ENCODE measurements at regions not wholly inside any gene's neighbourhood (a gene's known extent, or its start where the extent isn't known, plus 50 kb on each side); places are given as distances from the start of the nearest gene placed in this dataset.

GRCh38 chr2:17441055-17441771, 77.0 kb downstream of the RAD51AP2 start:
- Histone ChIP-seq H3K4me1 (ENCODE audit: control insufficient read depth in 1 of 2, extremely low read depth in 1 of 2, insufficient read depth in 2 of 2, low read length in 2 of 2) (no peaks in the 10 kb centered on the region), H3K9me3 (no peaks in the 10 kb centered on the region), H3K27ac (ENCODE audit: low read length) (no peak overlapping the region), H3K4me3 (ENCODE audit: control insufficient read depth in 1 of 2, extremely low read depth in 1 of 2, low read length in 1 of 2) (no peak overlapping the region), H3K27me3 (replicated peaks in 1 of 2; ENCODE audit: control insufficient read depth in 2 of 2, extremely low read depth in 1 of 2, insufficient read depth in 2 of 2, low read length in 1 of 2) (no peaks in the 10 kb centered on the region), H3K36me3 (ENCODE audit: control insufficient read depth in 2 of 2, extremely low read depth in 1 of 2, insufficient read depth in 1 of 2, low read length in 1 of 2) (no peaks in the 10 kb centered on the region)
- Mint-ChIP-seq H3K4me3 (no peak overlapping the region), H3K27me3 (no peaks in the 10 kb centered on the region), H3K9me3 (peaks cover 0 to 9% (median 4%) of the 10 kb centered on the region in 3 donors), H3K27ac (no peak overlapping the region), H3K4me1 (no peaks in the 10 kb centered on the region), H3K36me3 (no peaks in the 10 kb centered on the region)
- ChIA-PET CTCF (no interaction called here), POLR2A (no interaction called here)
- 58% methylated on average over 3 of the region's 4 CpGs for WGBS (ENCODE audit: insufficient coverage)
- DNase-seq (no peak), ATAC-seq (replicated peaks in 1 of 4) (no peak)

DNA sequence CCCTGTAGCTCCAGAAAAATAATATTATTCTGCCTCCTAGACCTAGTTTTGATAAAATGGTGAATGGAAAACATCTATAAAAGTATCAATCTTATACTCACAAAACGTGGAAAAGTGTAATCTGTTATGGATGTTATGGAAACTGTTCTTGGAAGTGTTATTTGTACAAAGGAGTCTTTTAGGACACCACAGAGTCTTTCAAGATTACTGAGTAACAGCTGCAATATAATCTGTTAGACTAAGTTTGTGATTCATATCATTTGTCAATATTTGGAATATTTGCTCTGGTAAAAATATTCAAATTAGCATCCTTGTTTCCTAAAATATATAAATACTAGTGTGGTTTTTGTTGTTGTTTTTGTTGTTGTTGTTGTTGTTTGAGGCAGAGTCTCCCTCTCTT, 87.9 kb downstream of the RAD51AP2 start:
- no peaks in the 10 kb centered on the region for H3K4me1 Mint-ChIP-seq
- ChIA-PET CTCF (no interaction called here), POLR2A (no interaction called here)
- Histone ChIP-seq H3K27me3 (replicated peaks in 1 of 2; ENCODE audit: control insufficient read depth in 2 of 2, extremely low read depth in 1 of 2, insufficient read depth in 2 of 2, low read length in 1 of 2) (no peaks in the 10 kb centered on the region), H3K36me3 (ENCODE audit: control insufficient read depth in 2 of 2, extremely low read depth in 1 of 2, insufficient read depth in 1 of 2, low read length in 1 of 2) (no peaks in the 10 kb centered on the region), H3K4me1 (ENCODE audit: control insufficient read depth in 1 of 2, extremely low read depth in 1 of 2, insufficient read depth in 2 of 2, low read length in 2 of 2) (no peaks in the 10 kb centered on the region), H3K4me3 (ENCODE audit: control insufficient read depth in 1 of 2, extremely low read depth in 1 of 2, low read length in 1 of 2) (no peak overlapping the region), H3K27ac (ENCODE audit: low read length) (no peak overlapping the region), H3K9me3 (no peaks in the 10 kb centered on the region)
- ATAC-seq (replicated peaks in 1 of 4) (no peak), DNase-seq (no peak)
- H3K27ac Mint-ChIP-seq = no peak overlapping the region
- peaks cover 0 to 4% (median 2%) of the 10 kb centered on the region in 3 donors for H3K9me3 Mint-ChIP-seq
- H3K27me3 Mint-ChIP-seq = no peaks in the 10 kb centered on the region
- WGBS (ENCODE audit: insufficient coverage) = no CpG with 5 or more reads among the region's 1 CpG
- no peak overlapping the region for H3K4me3 Mint-ChIP-seq
- H3K36me3 Mint-ChIP-seq = no peaks in the 10 kb centered on the region

DNA sequence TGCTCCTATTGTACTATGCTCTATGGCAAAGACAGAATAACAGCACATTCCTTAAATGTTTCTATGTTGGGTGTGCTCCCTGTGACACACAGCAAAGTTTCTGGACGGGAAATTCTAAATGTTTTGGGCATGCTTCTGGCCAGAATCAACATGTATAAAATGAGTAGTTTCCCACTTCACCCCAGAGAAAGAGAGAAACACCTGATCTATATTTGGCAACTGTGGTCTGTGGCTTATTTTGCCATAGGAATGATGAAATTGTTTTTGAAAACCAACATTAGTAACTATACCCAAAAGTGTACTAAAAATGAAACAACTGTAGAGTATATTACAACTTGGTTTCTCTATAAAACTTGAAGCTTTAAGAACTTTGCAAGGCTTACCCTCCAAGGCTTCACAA, 89.1 kb downstream of the RAD51AP2 start:
- no peaks in the 10 kb centered on the region for H3K36me3 Mint-ChIP-seq
- ChIA-PET CTCF (no interaction called here), POLR2A (no interaction called here)
- no peaks in the 10 kb centered on the region for H3K27me3 ChIP-seq (replicated peaks in 1 of 2; ENCODE audit: control insufficient read depth in 2 of 2, extremely low read depth in 1 of 2, insufficient read depth in 2 of 2, low read length in 1 of 2)
- H3K9me3 ChIP-seq = no peaks in the 10 kb centered on the region
- no peak overlapping the region for H3K4me3 Mint-ChIP-seq
- peaks cover 0 to 4% (median 2%) of the 10 kb centered on the region in 3 donors for H3K9me3 Mint-ChIP-seq
- no peak overlapping the region for H3K4me3 ChIP-seq (ENCODE audit: control insufficient read depth in 1 of 2, extremely low read depth in 1 of 2, low read length in 1 of 2)
- H3K27ac ChIP-seq (ENCODE audit: low read length) = no peak overlapping the region
- no peaks in the 10 kb centered on the region for H3K27me3 Mint-ChIP-seq
- no peaks in the 10 kb centered on the region for H3K36me3 ChIP-seq (ENCODE audit: control insufficient read depth in 2 of 2, extremely low read depth in 1 of 2, insufficient read depth in 1 of 2, low read length in 1 of 2)
- ATAC-seq (replicated peaks in 1 of 4) = no peak
- H3K4me1 Mint-ChIP-seq = no peaks in the 10 kb centered on the region
- no CpG with 5 or more reads among the region's 1 CpG for WGBS (ENCODE audit: insufficient coverage)
- DNase-seq = no peak
- H3K27ac Mint-ChIP-seq = no peak overlapping the region
- no peaks in the 10 kb centered on the region for H3K4me1 ChIP-seq (ENCODE audit: control insufficient read depth in 1 of 2, extremely low read depth in 1 of 2, insufficient read depth in 2 of 2, low read length in 2 of 2)

GRCh38 chr2:17427401-17427800, 90.8 kb downstream of the RAD51AP2 start:
- CTCF ChIA-PET = no interaction called here
- no peak overlapping the region for H3K27ac Mint-ChIP-seq
- H3K9me3 ChIP-seq = no peaks in the 10 kb centered on the region
- H3K4me3 Mint-ChIP-seq = no peak overlapping the region
- H3K36me3 ChIP-seq (ENCODE audit: control insufficient read depth in 2 of 2, extremely low read depth in 1 of 2, insufficient read depth in 1 of 2, low read length in 1 of 2) = no peaks in the 10 kb centered on the region
- ATAC-seq (replicated peaks in 1 of 4) = no peak
- H3K36me3 Mint-ChIP-seq = no peaks in the 10 kb centered on the region
- no peak overlapping the region for H3K4me3 ChIP-seq (ENCODE audit: control insufficient read depth in 1 of 2, extremely low read depth in 1 of 2, low read length in 1 of 2)
- H3K27me3 ChIP-seq (replicated peaks in 1 of 2; ENCODE audit: control insufficient read depth in 2 of 2, extremely low read depth in 1 of 2, insufficient read depth in 2 of 2, low read length in 1 of 2) = no peaks in the 10 kb centered on the region
- H3K4me1 ChIP-seq (ENCODE audit: control insufficient read depth in 1 of 2, extremely low read depth in 1 of 2, insufficient read depth in 2 of 2, low read length in 2 of 2) = no peaks in the 10 kb centered on the region
- POLR2A ChIA-PET = no interaction called here
- no peaks in the 10 kb centered on the region for H3K4me1 Mint-ChIP-seq
- no peaks in the 10 kb centered on the region for H3K27me3 Mint-ChIP-seq
- H3K27ac ChIP-seq (ENCODE audit: low read length) = no peak overlapping the region
- H3K9me3 Mint-ChIP-seq = peaks cover 0 to 4% (median 2%) of the 10 kb centered on the region in 3 donors
- WGBS (ENCODE audit: insufficient coverage) = no CpG with 5 or more reads among the region's 1 CpG
- no peak for DNase-seq

DNA sequence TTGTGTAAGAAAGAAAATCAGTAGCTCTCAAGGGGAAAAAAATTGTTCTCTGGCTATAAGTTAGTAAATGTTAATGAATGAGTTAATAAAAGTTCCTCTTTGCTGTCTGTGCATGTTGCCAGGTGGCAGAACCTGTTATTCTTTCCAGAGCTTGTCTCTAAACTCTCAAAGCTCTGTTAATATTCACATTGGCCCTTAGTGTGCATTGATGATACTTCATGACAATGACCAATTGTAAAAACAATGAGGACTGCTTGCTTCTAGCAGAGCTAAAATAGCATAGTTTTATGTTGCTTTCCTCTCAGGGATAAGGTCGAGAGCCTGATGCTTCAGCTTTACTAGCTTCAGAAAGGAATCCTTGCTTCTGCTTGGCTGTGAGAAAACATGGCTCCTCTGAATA, 91.5 kb downstream of the RAD51AP2 start:
- Histone ChIP-seq H3K36me3 (ENCODE audit: control insufficient read depth in 2 of 2, extremely low read depth in 1 of 2, insufficient read depth in 1 of 2, low read length in 1 of 2) (no peaks in the 10 kb centered on the region), H3K27me3 (replicated peaks in 1 of 2; ENCODE audit: control insufficient read depth in 2 of 2, extremely low read depth in 1 of 2, insufficient read depth in 2 of 2, low read length in 1 of 2) (no peaks in the 10 kb centered on the region), H3K4me1 (ENCODE audit: control insufficient read depth in 1 of 2, extremely low read depth in 1 of 2, insufficient read depth in 2 of 2, low read length in 2 of 2) (no peaks in the 10 kb centered on the region), H3K9me3 (no peaks in the 10 kb centered on the region), H3K27ac (ENCODE audit: low read length) (no peak overlapping the region), H3K4me3 (ENCODE audit: control insufficient read depth in 1 of 2, extremely low read depth in 1 of 2, low read length in 1 of 2) (no peak overlapping the region)
- no peaks in the 10 kb centered on the region for H3K27me3 Mint-ChIP-seq
- ATAC-seq (replicated peaks in 1 of 4) = no peak
- H3K9me3 Mint-ChIP-seq = peaks cover 0 to 4% (median 2%) of the 10 kb centered on the region in 3 donors
- no peaks in the 10 kb centered on the region for H3K36me3 Mint-ChIP-seq
- no peak overlapping the region for H3K27ac Mint-ChIP-seq
- CTCF ChIA-PET = no interaction called here
- H3K4me3 Mint-ChIP-seq = no peak overlapping the region
- no peak for DNase-seq
- H3K4me1 Mint-ChIP-seq = no peaks in the 10 kb centered on the region
- POLR2A ChIA-PET = no interaction called here
- WGBS (ENCODE audit: insufficient coverage) = 33% methylated on average over 1 of the region's 1 CpG

DNA sequence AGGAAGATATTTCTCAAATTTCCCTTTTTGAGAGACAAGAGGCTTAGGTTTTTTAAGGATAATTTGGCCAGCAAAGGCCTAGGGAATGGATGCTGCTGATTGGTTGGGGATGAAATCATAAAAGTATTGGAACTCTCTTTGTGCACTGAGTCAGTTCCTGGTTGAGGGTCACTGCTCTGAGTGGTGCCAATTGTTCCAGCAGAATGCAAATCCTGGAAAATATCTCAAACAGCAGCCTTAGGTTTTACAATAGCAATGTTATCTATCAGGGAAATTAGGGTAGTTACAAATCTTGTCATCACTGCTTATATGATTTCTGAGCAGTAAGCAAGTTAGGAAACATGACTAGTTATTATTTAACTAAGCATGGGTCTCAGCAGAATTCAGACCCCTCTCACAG, 96.2 kb downstream of the RAD51AP2 start:
- Mint-ChIP-seq H3K36me3 (no peaks in the 10 kb centered on the region), H3K4me3 (no peak overlapping the region), H3K27ac (no peak overlapping the region), H3K27me3 (no peaks in the 10 kb centered on the region), H3K4me1 (no peaks in the 10 kb centered on the region), H3K9me3 (no peaks in the 10 kb centered on the region)
- H3K36me3 ChIP-seq (ENCODE audit: control insufficient read depth in 2 of 2, extremely low read depth in 1 of 2, insufficient read depth in 1 of 2, low read length in 1 of 2) = no peaks in the 10 kb centered on the region
- DNase-seq (no peak), ATAC-seq (replicated peaks in 1 of 4) (no peak)
- H3K9me3 ChIP-seq = no peaks in the 10 kb centered on the region
- no peaks in the 10 kb centered on the region for H3K4me1 ChIP-seq (ENCODE audit: control insufficient read depth in 1 of 2, extremely low read depth in 1 of 2, insufficient read depth in 2 of 2, low read length in 2 of 2)
- H3K27me3 ChIP-seq (replicated peaks in 1 of 2; ENCODE audit: control insufficient read depth in 2 of 2, extremely low read depth in 1 of 2, insufficient read depth in 2 of 2, low read length in 1 of 2) = no peaks in the 10 kb centered on the region
- ChIA-PET CTCF (no interaction called here), POLR2A (no interaction called here)
- no peak overlapping the region for H3K4me3 ChIP-seq (ENCODE audit: control insufficient read depth in 1 of 2, extremely low read depth in 1 of 2, low read length in 1 of 2)
- no peak overlapping the region for H3K27ac ChIP-seq (ENCODE audit: low read length)

GRCh38 chr2:17416884-17417391, 101.3 kb downstream of the RAD51AP2 start:
- Histone ChIP-seq H3K4me3 (ENCODE audit: control insufficient read depth in 1 of 2, extremely low read depth in 1 of 2, low read length in 1 of 2) (no peak overlapping the region), H3K9me3 (no peaks in the 10 kb centered on the region), H3K27ac (ENCODE audit: low read length) (no peak overlapping the region), H3K4me1 (ENCODE audit: control insufficient read depth in 1 of 2, extremely low read depth in 1 of 2, insufficient read depth in 2 of 2, low read length in 2 of 2) (no peaks in the 10 kb centered on the region), H3K27me3 (replicated peaks in 1 of 2; ENCODE audit: control insufficient read depth in 2 of 2, extremely low read depth in 1 of 2, insufficient read depth in 2 of 2, low read length in 1 of 2) (no peaks in the 10 kb centered on the region), H3K36me3 (ENCODE audit: control insufficient read depth in 2 of 2, extremely low read depth in 1 of 2, insufficient read depth in 1 of 2, low read length in 1 of 2) (no peaks in the 10 kb centered on the region)
- H3K27ac Mint-ChIP-seq = no peak overlapping the region
- ATAC-seq (replicated peaks in 1 of 4) (no peak), DNase-seq (no peak)
- no peaks in the 10 kb centered on the region for H3K27me3 Mint-ChIP-seq
- no peaks in the 10 kb centered on the region for H3K4me1 Mint-ChIP-seq
- no peaks in the 10 kb centered on the region for H3K36me3 Mint-ChIP-seq
- peaks cover 0 to 5% (median 4%) of the 10 kb centered on the region in 3 donors for H3K9me3 Mint-ChIP-seq
- ChIA-PET CTCF (no interaction called here), POLR2A (no interaction called here)
- WGBS (ENCODE audit: insufficient coverage) = no CpG with 5 or more reads among the region's 3 CpGs
- no peak overlapping the region for H3K4me3 Mint-ChIP-seq
